ENCODE measurements at regions not wholly inside any gene's neighbourhood (a gene's known extent, or its start where the extent isn't known, plus 50 kb on each side); places are given as distances from the start of the nearest gene placed in this dataset.

GRCh38 chr1:56287721-56288120 is 291.6 kb downstream of the PLPP3 start:
- TF ChIP-seq RAD21 (IDR thresholded peaks at IDR 0.05; ENCODE audit: low read depth) (no peak), TEAD4 (IDR thresholded peaks at IDR 0.05) (no peak), CEBPB (IDR thresholded peaks at IDR 0.05) (no peak), FOXM1 (IDR thresholded peaks at IDR 0.05; ENCODE audit: borderline replicate concordance, low read depth) (no peak), NFIC (IDR thresholded peaks at IDR 0.05) (no peak), EP300 (IDR thresholded peaks at IDR 0.05; ENCODE audit: borderline replicate concordance) (no peak), ZBTB7A (IDR thresholded peaks at IDR 0.05; ENCODE audit: low read depth) (no peak), USF1 (IDR thresholded peaks at IDR 0.05) (no peak), TAF1 (IDR thresholded peaks at IDR 0.05; ENCODE audit: low read depth) (no peak), CREB1 (IDR thresholded peaks at IDR 0.05; ENCODE audit: low read depth) (no peak), MAX (IDR thresholded peaks at IDR 0.05) (no peak), REST (IDR thresholded peaks at IDR 0.05; ENCODE audit: low read depth) (no peak), EGR1 (IDR thresholded peaks at IDR 0.05) (no peak), TCF12 (IDR thresholded peaks at IDR 0.05; ENCODE audit: low read depth) (no peak)

GRCh38 chr1:56286956-56287355 is 292.4 kb downstream of the PLPP3 start:
- TF ChIP-seq REST (IDR thresholded peaks at IDR 0.05; ENCODE audit: low read depth) (no peak), NFIC (IDR thresholded peaks at IDR 0.05) (no peak), RAD21 (IDR thresholded peaks at IDR 0.05; ENCODE audit: low read depth) (no peak)

- TF ChIP-seq NFIC (IDR thresholded peaks at IDR 0.05) (no peak), USF1 (IDR thresholded peaks at IDR 0.05) (no peak), MAX (IDR thresholded peaks at IDR 0.05) (no peak), EGR1 (IDR thresholded peaks at IDR 0.05) (no peak), CEBPB (IDR thresholded peaks at IDR 0.05) (no peak), EP300 (IDR thresholded peaks at IDR 0.05; ENCODE audit: borderline replicate concordance) (no peak), REST (IDR thresholded peaks at IDR 0.05; ENCODE audit: low read depth) (no peak), TCF12 (IDR thresholded peaks at IDR 0.05; ENCODE audit: low read depth) (no peak), TAF1 (IDR thresholded peaks at IDR 0.05; ENCODE audit: low read depth) (no peak), CREB1 (IDR thresholded peaks at IDR 0.05; ENCODE audit: low read depth) (no peak), YY1 (IDR thresholded peaks at IDR 0.05; ENCODE audit: low read depth) (no peak), FOXM1 (IDR thresholded peaks at IDR 0.05; ENCODE audit: borderline replicate concordance, low read depth) (no peak), TEAD4 (IDR thresholded peaks at IDR 0.05) (no peak), RAD21 (IDR thresholded peaks at IDR 0.05; ENCODE audit: low read depth) (no peak), ZBTB7A (IDR thresholded peaks at IDR 0.05; ENCODE audit: low read depth) (no peak)
These were observed 292.9 kb downstream of the PLPP3 start for GRCh38 chr1:56286506-56286905.

- no peak for TF ChIP-seq TCF12 (IDR thresholded peaks at IDR 0.05; ENCODE audit: low read depth)
- no peak for TF ChIP-seq ZBTB7A (IDR thresholded peaks at IDR 0.05; ENCODE audit: low read depth)
- no peak for TF ChIP-seq RAD21 (IDR thresholded peaks at IDR 0.05; ENCODE audit: low read depth)
- no peak for TF ChIP-seq NFIC (IDR thresholded peaks at IDR 0.05)
- TF ChIP-seq REST (IDR thresholded peaks at IDR 0.05; ENCODE audit: low read depth): no peak
- no peak for TF ChIP-seq FOXM1 (IDR thresholded peaks at IDR 0.05; ENCODE audit: borderline replicate concordance, low read depth)
- no peak for TF ChIP-seq YY1 (IDR thresholded peaks at IDR 0.05; ENCODE audit: low read depth)
- TF ChIP-seq EP300 (IDR thresholded peaks at IDR 0.05; ENCODE audit: borderline replicate concordance): no peak
- no peak for TF ChIP-seq EGR1 (IDR thresholded peaks at IDR 0.05)
- TF ChIP-seq MAX (IDR thresholded peaks at IDR 0.05): no peak
- TF ChIP-seq CREB1 (IDR thresholded peaks at IDR 0.05; ENCODE audit: low read depth): no peak
- no peak for TF ChIP-seq TAF1 (IDR thresholded peaks at IDR 0.05; ENCODE audit: low read depth)
- TF ChIP-seq USF1 (IDR thresholded peaks at IDR 0.05): no peak
- no peak for TF ChIP-seq CEBPB (IDR thresholded peaks at IDR 0.05)
- TF ChIP-seq TEAD4 (IDR thresholded peaks at IDR 0.05): no peak
These were observed 293.6 kb downstream of the PLPP3 start for GRCh38 chr1:56285554-56286402.
